ENCODE measurements at regions not wholly inside any gene's neighbourhood (a gene's known extent, or its start where the extent isn't known, plus 50 kb on each side); places are given as distances from the start of the nearest gene placed in this dataset.

- TF ChIP-seq CTCF (IDR thresholded peaks at IDR 0.05; ENCODE audit: poor library complexity, severe bottlenecking) = no peak
- no peak for TF ChIP-seq RAD21 (conservative IDR thresholded peaks at IDR 0.05)
- no peak for TF ChIP-seq POLR2AphosphoS5 (IDR thresholded peaks at IDR 0.05)
- TF ChIP-seq EP300 (conservative IDR thresholded peaks at IDR 0.05; ENCODE audit: poor library complexity, severe bottlenecking) = no peak
- TF ChIP-seq REST (IDR thresholded peaks at IDR 0.05; ENCODE audit: borderline replicate concordance) = no peak
- TF ChIP-seq EZH2 (IDR thresholded peaks at IDR 0.05; ENCODE audit: borderline replicate concordance, insufficient read depth, low read length, poor library complexity, severe bottlenecking) = no peak
- TF ChIP-seq MXI1 (conservative IDR thresholded peaks at IDR 0.05; ENCODE audit: poor library complexity, severe bottlenecking) = no peak
- no peak for TF ChIP-seq TAF1 (IDR thresholded peaks at IDR 0.05; ENCODE audit: low read depth)
- TF ChIP-seq SMC3 (conservative IDR thresholded peaks at IDR 0.05; ENCODE audit: poor library complexity) = no peak
Measured at GRCh38 chr2:133668547-133668946, 100.3 kb upstream of the NCKAP5 start.
